ENCODE measurements at regions not wholly inside any gene's neighbourhood (a gene's known extent, or its start where the extent isn't known, plus 50 kb on each side); places are given as distances from the start of the nearest gene placed in this dataset.

DNA sequence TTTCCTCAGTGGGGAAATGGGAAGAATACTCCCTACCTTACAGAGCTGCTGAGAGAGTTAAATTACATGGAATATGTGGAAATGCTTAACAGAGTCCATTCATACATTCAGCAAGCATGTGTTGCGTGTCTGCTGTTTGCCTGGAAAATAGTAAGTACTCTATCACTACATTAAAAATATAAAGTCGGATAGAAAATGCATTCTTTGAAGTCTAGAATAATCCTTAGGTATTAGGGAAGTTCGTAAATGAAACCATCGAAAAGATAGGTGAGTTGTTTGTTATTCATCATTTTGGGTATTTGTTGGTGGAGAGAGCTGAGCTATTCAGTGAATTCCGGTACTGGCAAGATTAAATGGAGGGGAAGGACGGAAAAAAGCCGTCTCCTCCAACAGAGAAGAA, 200.1 kb downstream of the OPA1 start:
- TF ChIP-seq POLR2A (IDR thresholded peaks at IDR 0.05) (no peak), CTCF (IDR thresholded peaks at IDR 0.05) (no peak)
